Mucosa of descending colon (tissue), 3 donors: ENCODE measurements at regions not wholly inside any gene's neighbourhood (a gene's known extent, or its start where the extent isn't known, plus 50 kb on each side); places are given as distances from the start of the nearest gene placed in this dataset.
"Not testable (repeated sequence)": the region's sequence is repeated elsewhere in the genome, so short reads cannot be mapped to it uniquely, and the experiment has no call there.

Experiments
- ATAC-seq: fragments of 200-7000 bp; cut with Tn5 transposase; one replicate; pipeline ENCODE4 v1.9.1; 2020; ENCODE audit warnings: mild to moderate bottlenecking, moderate library complexity
- DNase-seq, 3 donors: peaks; one replicate each; pipeline ENCODE4 v3.0.0-alpha.2; 2020
- H3K36me3 ChIP-seq: fragments of 200-600 bp; one replicate; pipeline ENCODE4 v1.8.0; 2021; ENCODE audit warnings: low read depth, mild to moderate bottlenecking
- H3K4me1 ChIP-seq: fragments of 200-600 bp; one replicate; pipeline ENCODE4 v1.8.0; 2021; ENCODE audit warnings: low read depth, mild to moderate bottlenecking
- H3K4me3 ChIP-seq: fragments of 200-600 bp; one replicate; pipeline ENCODE4 v1.8.0; 2021; ENCODE audit warnings: mild to moderate bottlenecking
- H3K9me3 ChIP-seq: fragments of 200-600 bp; one replicate; pipeline ENCODE4 v1.8.0; 2021; ENCODE audit warnings: mild to moderate bottlenecking
- CTCF ChIP-seq: fragments of 200-600 bp; IDR thresholded peaks from one replicate; pipeline ENCODE4 v1.8.0; 2022; ENCODE audit warnings: antibody characterized with exemption, mild to moderate bottlenecking
- intact Hi-C, 2 donors: fragments of 100-400 bp; cut with DNase I in 1 of 2; cut with micrococcal nuclease in 1 of 2; formaldehyde crosslinking; loops; one replicate each; pipeline versions ENCODE4 v1.11.0 to v1.11.1; 2022; cut with DNase I, micrococcal nuclease
- donor health status: DM: no; HTN: no; CAD: no; lungs with moderate emphysema.
- donor health status: DM: no; HTN: no; CAD: no.
- donor health status: DM: no; HTN: yes; CAD: no.

DNA sequence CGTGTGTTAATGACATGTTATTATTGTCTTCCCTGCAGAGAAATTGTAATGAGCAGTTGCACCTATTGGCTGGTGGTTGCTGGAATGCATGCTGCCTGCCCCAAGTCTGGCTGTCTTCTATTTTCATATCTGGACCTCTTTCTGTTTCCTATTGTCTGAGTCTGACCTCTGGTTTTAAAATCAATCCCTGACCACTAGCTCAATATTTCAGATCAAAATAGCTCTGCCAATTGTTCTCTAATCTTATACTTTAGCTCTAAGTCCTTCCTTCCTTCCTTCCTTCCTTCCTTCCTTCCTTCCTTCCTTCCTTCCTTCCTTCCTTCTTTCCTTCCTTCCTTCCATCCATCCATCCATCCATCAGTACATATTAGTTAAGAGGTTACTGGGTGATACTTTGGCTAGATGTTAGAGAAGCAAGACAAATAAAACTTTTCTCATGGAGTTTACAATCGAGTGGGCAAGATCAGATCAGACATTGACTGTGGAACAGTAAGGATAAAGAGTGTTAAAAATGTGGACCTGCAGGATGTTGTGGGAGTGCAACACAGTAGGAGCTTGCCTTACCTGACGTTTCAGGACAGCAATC, 417.1 kb downstream of the SOCS6 start:
- intact Hi-C loops, result no loop called here
- H3K36me3 ChIP-seq, result no peaks in the 10 kb centered on the region
- no peaks in the 10 kb centered on the region for H3K9me3 ChIP-seq
- no peak for ATAC-seq
- no peak overlapping the region for H3K4me3 ChIP-seq
- H3K4me1 ChIP-seq, result no peaks in the 10 kb centered on the region
- TF ChIP-seq CTCF, result no peak
- DNase-seq, result no peak

GRCh38 chr18:70700496-70700895, 411.7 kb downstream of the SOCS6 start:
- no peak for TF ChIP-seq CTCF
- intact Hi-C loops, result no loop called here
- H3K9me3 ChIP-seq, result no peaks in the 10 kb centered on the region
- ATAC-seq, result no peak
- no peak overlapping the region for H3K4me3 ChIP-seq
- DNase-seq, result no peak
- H3K4me1 ChIP-seq, result no peaks in the 10 kb centered on the region
- H3K36me3 ChIP-seq, result no peaks in the 10 kb centered on the region

DNA sequence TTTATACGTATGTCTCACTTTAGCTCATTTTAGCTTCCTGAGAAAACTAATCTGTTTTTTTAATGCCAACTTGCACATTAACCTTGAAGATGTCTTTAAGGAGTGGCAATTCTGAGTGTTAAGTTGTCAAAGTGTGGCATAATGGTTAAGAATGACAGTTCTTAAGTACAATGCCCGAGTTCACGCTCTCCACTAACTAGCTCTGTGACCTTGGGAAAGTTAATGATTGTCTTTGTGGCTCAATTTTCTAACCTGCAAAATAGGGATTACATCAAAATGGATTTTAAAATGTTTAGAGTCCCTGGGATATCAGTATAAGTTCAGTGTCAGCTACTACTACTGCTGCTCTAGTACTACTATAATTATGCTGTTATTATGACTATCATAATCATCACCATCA, 409.7 kb downstream of the SOCS6 start:
- intact Hi-C loops, result no loop called here
- Histone ChIP-seq H3K4me3 (no peak overlapping the region), H3K36me3 (no peaks in the 10 kb centered on the region), H3K9me3 (no peaks in the 10 kb centered on the region), H3K4me1 (no peaks in the 10 kb centered on the region)
- TF ChIP-seq CTCF, result no peak
- DNase-seq (no peak), ATAC-seq (no peak)

GRCh38 chr18:70693246-70693645, 404.4 kb downstream of the SOCS6 start:
- intact Hi-C loops, result no loop called here
- no peaks in the 10 kb centered on the region for H3K9me3 ChIP-seq
- no peak overlapping the region for H3K4me3 ChIP-seq

GRCh38 chr18:70689765-70690164, 400.9 kb downstream of the SOCS6 start:
- intact Hi-C loops, DNase-seq, H3K36me3 ChIP-seq, H3K4me1 ChIP-seq, H3K9me3 ChIP-seq, ATAC-seq, H3K4me3 ChIP-seq: not testable (repeated sequence)

More at GRCh38 chr18:70693246-70693645, 404.4 kb downstream of the SOCS6 start:
- Histone ChIP-seq H3K4me1 (no peaks in the 10 kb centered on the region), H3K36me3 (no peaks in the 10 kb centered on the region)
- TF ChIP-seq CTCF, result no peak
- no peak for ATAC-seq
- DNase-seq, result no peak

- no peak for TF ChIP-seq CTCF
- DNase-seq (no peak), ATAC-seq (no peak)
- Histone ChIP-seq H3K36me3 (no peaks in the 10 kb centered on the region), H3K9me3 (no peaks in the 10 kb centered on the region), H3K4me1 (no peaks in the 10 kb centered on the region), H3K4me3 (no peak overlapping the region)
- intact Hi-C loops, result no loop called here
These were observed 399.4 kb downstream of the SOCS6 start for GRCh38 chr18:70688286-70688685.
